Gastroesophageal sphincter (tissue), 3 donors: ENCODE measurements at regions not wholly inside any gene's neighbourhood (a gene's known extent, or its start where the extent isn't known, plus 50 kb on each side); places are given as distances from the start of the nearest gene placed in this dataset.

Source experiments
- EP300 ChIP-seq: sonication (generic); formaldehyde crosslinking; IDR thresholded peaks from one replicate; pipeline ENCODE4 v1.6.1; 2017; ENCODE audit warnings: antibody characterized with exemption, mild to moderate bottlenecking
- POLR2AphosphoS5 ChIP-seq: sonication (generic); formaldehyde crosslinking; IDR thresholded peaks from one replicate; pipeline ENCODE4 v1.6.1; 2017; ENCODE audit warnings: antibody characterized with exemption
- TF ChIP-seq, protein P1 (sequence below), 4 experiments: fragments of 200-600 bp in 2 of 4; fragments of 450-650 bp in 2 of 4; sonication (generic) in 1 of 4; IDR thresholded peaks; one replicate each; pipeline ENCODE4 v1.5.1; 2017 to 2019; ENCODE audit warnings: antibody characterized with exemption in 4 of 4, mild to moderate bottlenecking in 2 of 4, moderate library complexity in 2 of 4

DNA sequence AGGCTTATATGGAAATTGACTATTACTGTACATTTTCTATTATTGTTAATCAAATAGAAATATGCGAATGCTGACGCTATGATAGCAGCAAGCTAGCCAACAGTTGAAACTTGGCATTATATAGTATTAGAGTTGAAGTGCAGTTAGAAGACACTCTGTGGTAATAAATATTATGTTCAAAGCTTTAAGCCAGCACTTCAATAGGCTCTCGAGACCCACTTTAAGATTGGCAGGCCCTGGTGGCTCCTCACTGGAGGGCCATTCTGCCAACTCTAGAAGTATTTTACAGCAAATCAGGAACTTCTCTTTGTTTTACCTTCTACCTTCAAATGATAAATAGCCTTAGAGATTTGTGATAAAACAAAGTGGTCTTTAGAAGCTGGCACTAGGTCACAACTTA lies 2029.0 kb upstream of the WWC1 start:
- no peak for TF ChIP-seq POLR2AphosphoS5
- TF ChIP-seq EP300 = no peak
- TF ChIP-seq, protein P1, sequence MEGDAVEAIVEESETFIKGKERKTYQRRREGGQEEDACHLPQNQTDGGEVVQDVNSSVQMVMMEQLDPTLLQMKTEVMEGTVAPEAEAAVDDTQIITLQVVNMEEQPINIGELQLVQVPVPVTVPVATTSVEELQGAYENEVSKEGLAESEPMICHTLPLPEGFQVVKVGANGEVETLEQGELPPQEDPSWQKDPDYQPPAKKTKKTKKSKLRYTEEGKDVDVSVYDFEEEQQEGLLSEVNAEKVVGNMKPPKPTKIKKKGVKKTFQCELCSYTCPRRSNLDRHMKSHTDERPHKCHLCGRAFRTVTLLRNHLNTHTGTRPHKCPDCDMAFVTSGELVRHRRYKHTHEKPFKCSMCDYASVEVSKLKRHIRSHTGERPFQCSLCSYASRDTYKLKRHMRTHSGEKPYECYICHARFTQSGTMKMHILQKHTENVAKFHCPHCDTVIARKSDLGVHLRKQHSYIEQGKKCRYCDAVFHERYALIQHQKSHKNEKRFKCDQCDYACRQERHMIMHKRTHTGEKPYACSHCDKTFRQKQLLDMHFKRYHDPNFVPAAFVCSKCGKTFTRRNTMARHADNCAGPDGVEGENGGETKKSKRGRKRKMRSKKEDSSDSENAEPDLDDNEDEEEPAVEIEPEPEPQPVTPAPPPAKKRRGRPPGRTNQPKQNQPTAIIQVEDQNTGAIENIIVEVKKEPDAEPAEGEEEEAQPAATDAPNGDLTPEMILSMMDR (IDR thresholded peaks at IDR 0.05) = no peak
